Right cardiac atrium (tissue), 5 donors: ENCODE measurements at regions not wholly inside any gene's neighbourhood (a gene's known extent, or its start where the extent isn't known, plus 50 kb on each side); places are given as distances from the start of the nearest gene placed in this dataset.
A peak's percentile ranks its signal among the peaks of the same experiment; 100 is the strongest.

Experiments used
- ATAC-seq, 2 donors: fragments of 200-7000 bp; cut with Tn5 transposase; one replicate each; pipeline versions ENCODE4 v1.8.0 to v1.9.1; 2020; ENCODE audit warnings: moderate library complexity in 2 of 2, mild to moderate bottlenecking in 1 of 2
- DNase-seq, 3 donors: peaks; one replicate each; pipeline ENCODE4 v3.0.0-alpha.2; 2020
- H3K27ac ChIP-seq: one replicate; pipeline ENCODE4 v1.5.1; 2013; ENCODE audit warnings: mild to moderate bottlenecking, low read length, control low read depth, moderate library complexity
- H3K27me3 ChIP-seq: one replicate; pipeline ENCODE4 v1.6.1; 2013; ENCODE audit not compliant: control insufficient read depth, insufficient read depth
- H3K4me1 ChIP-seq: one replicate; pipeline ENCODE4 v1.6.1; 2013; ENCODE audit warnings: low read length; ENCODE audit not compliant: control insufficient read depth, insufficient read depth
- H3K4me3 ChIP-seq: one replicate; pipeline ENCODE4 v1.5.1; 2013; ENCODE audit warnings: low read length, control low read depth
- H3K9me3 ChIP-seq: one replicate; pipeline ENCODE4 v1.6.1; 2013; ENCODE audit warnings: low read length; ENCODE audit not compliant: control insufficient read depth
- WGBS: extraction: QIAGEN DNeasy Blood & Tissue Kit; methylation state at CpG from one replicate; pipeline ENCODE4 v1.1.7; 2013; 5-methylcytosine and 5-hydroxymethylcytosine counted together
- intact Hi-C, 4 donors: fragments of 100-400 bp; cut with DNase I; formaldehyde crosslinking; loops; one replicate each; pipeline versions ENCODE4 v1.11.0 to v1.14.0; 2022 to 2023
- donor health status: healthy with polysubstance abuse.
- donor health status: DM: no; HTN: yes; CAD: no.
- donor health status: DM: no; HTN: no; CAD: no.
- donor health status: DM: no; HTN: yes; CAD: no; lungs with severe emphysema.
- donor health status: DM: yes; HTN: yes; CAD: no.

DNA sequence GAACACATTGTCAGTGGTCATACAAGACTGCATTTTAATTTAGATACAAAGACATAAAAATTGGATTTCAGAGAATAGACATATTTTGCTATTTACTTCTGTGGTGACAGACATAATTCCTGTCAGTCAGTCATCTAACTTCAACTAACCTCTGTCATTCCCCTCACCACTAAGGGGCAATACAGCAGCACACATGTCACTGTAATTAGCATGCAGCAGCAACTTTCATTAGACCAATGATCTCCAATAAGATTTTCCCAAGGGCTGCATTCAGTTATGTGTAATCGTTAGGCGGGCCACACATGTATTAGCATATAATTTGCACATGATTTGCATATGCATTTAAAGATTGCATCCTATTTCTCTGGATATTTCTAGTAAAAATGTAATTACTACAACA lies 624.5 kb downstream of the NR4A2 start:
- 74% methylated on average over 2 of the region's 2 CpGs for WGBS
- no peak overlapping the region for H3K4me3 ChIP-seq
- H3K27ac ChIP-seq = no peak overlapping the region
- DNase-seq (no peak), ATAC-seq (no peak)
- H3K9me3 ChIP-seq = no peaks in the 10 kb centered on the region
- H3K4me1 ChIP-seq = no peaks in the 10 kb centered on the region
- H3K27me3 ChIP-seq = no peaks in the 10 kb centered on the region
- intact Hi-C loops = no loop called here

DNA sequence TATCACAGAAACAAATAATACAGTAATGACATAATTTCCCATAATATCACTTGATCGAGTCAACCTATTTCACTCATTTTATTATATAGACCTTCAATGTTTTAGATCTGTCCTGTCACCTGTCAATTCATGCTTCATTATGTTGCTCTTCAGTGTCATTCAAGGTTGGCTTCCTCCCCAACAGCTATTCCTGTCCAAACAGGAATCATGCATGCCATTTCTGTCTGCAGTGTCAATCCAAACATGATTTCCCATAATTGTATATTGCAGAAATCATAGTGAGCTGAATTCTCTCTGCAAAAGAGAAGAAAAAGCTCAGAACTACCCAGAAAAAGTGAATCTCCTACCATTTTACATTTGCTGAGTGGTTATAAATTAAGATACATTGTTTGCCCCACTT lies 628.6 kb downstream of the NR4A2 start:
- no peak overlapping the region for H3K4me3 ChIP-seq
- no peaks in the 10 kb centered on the region for H3K4me1 ChIP-seq
- WGBS = 82% methylated on average over 1 of the region's 1 CpG
- no peak overlapping the region for H3K27ac ChIP-seq
- intact Hi-C loops = no loop called here
- no peaks in the 10 kb centered on the region for H3K9me3 ChIP-seq
- no peak for DNase-seq
- no peak for ATAC-seq
- no peaks in the 10 kb centered on the region for H3K27me3 ChIP-seq

DNA sequence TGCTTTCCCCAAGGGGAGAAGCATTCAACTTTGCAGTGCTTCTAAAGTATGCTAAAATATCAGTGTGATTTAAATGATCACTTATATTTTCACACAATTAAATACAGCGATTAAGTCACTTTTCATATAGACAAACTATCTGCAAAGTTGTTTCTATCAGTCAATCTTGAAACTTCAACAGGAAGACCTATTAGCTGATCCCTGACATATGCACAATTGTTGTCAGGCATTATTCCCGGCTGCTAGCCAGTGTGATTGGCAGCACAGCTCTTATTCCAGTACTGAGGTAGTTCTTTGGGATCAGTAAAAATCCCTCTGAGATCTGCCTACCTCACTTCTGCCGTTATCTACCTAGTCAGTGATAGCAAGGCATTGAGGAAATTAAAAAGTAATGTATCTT lies 629.5 kb downstream of the NR4A2 start:
- 69% methylated on average over 3 of the region's 3 CpGs for WGBS
- H3K27me3 ChIP-seq = no peaks in the 10 kb centered on the region
- ATAC-seq = no peak

DNA sequence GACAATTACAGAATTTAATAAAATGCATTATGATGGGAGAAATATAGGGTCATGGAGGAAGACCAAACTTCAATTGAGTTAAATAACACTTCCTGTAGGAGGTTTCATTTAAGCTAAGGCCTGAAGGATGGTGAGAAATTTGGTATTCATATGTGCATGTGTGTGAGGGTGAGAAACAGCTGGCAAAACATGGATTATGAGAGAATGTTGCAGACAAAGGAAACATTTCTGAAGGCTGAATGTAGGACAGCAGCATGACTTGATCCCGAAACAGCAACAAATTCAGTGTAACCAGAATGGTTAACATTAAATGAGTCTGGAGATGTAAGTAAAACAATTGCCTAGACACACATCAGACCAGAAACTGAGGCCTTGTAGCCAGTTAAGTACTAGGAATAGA lies 630.8 kb downstream of the NR4A2 start:
- H3K4me1 ChIP-seq = no peaks in the 10 kb centered on the region
- intact Hi-C loops = no loop called here
- no peaks in the 10 kb centered on the region for H3K9me3 ChIP-seq
- ATAC-seq = no peak
- no peak for DNase-seq
- no peak overlapping the region for H3K4me3 ChIP-seq
- H3K27me3 ChIP-seq = no peaks in the 10 kb centered on the region
- no peak overlapping the region for H3K27ac ChIP-seq
- WGBS = 61% methylated on average over 1 of the region's 1 CpG

More for the DNA sequence above, 629.5 kb downstream of the NR4A2 start:
- Histone ChIP-seq H3K9me3 (no peaks in the 10 kb centered on the region), H3K4me1 (no peaks in the 10 kb centered on the region), H3K27ac (no peak overlapping the region), H3K4me3 (no peak overlapping the region)
- intact Hi-C loops = no loop called here
- peak in 1 of 3 donors; percentile 2 for DNase-seq

DNA sequence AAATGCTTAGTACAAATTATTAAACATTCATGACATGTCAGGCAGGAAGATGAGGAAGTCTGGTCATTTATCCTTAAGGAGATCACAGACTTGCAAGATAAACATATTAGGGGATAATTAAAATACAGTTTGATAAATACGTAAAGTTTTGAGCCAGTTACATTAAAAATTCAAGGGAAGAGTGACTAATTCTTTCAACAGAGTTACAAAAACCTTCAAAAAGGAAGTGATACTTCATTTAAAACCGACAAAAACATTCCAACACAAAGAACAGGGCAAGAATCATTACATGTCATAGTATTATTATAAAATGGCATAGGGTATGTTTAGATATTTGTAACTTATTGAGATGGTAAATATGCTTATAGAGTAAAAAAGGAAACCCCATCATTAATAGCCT lies 636.0 kb downstream of the NR4A2 start:
- Histone ChIP-seq H3K4me1 (no peaks in the 10 kb centered on the region), H3K27ac (no peak overlapping the region), H3K27me3 (no peaks in the 10 kb centered on the region), H3K9me3 (no peaks in the 10 kb centered on the region), H3K4me3 (no peak overlapping the region)
- DNase-seq (no peak), ATAC-seq (no peak)
- intact Hi-C loops = no loop called here
- WGBS = 51% methylated on average over 2 of the region's 2 CpGs

DNA sequence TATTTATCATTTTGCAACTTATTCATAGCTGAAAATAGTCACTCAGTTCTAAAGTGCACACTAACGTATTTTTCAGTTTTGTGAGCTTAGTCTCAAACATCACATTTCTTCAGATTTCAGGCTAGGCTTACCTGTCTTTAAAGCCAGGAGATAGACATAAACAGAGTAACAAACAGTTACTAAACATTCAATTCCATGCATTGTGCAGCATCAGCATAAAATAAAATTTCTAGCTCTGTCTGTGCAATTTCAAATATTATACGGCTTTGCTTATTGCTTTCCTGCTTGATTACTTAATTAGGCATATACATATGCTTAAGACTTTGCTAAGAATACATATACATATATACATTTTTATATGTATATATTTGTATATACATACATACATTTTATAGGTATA lies 637.0 kb downstream of the NR4A2 start:
- 88% methylated on average over 2 of the region's 2 CpGs for WGBS
- intact Hi-C loops = no loop called here
- H3K27me3 ChIP-seq = no peaks in the 10 kb centered on the region
- H3K9me3 ChIP-seq = no peaks in the 10 kb centered on the region
- no peak for ATAC-seq
- no peaks in the 10 kb centered on the region for H3K4me1 ChIP-seq
- DNase-seq = no peak
- no peak overlapping the region for H3K4me3 ChIP-seq
- H3K27ac ChIP-seq = no peak overlapping the region

DNA sequence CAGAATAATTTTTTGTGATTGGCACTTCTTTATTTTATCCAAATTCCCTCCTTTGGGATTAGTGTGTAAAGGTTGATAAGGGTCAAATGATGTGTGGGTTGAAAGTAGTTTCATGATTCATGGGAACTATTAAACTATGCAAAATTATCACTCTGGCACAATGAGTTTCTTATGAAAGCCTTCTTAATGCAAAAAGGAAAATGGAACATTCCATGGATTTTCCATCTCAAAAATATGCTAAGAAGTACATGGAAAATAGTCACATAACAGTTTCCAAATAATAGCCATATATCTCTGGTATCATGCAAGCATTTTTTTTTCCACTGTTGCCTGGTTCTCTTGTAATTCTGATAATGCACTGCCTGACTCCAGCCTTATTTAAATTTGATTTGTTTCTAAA lies 639.7 kb downstream of the NR4A2 start:
- intact Hi-C loops = no loop called here
- no peak for ATAC-seq
- Histone ChIP-seq H3K27ac (no peak overlapping the region), H3K4me1 (no peaks in the 10 kb centered on the region), H3K4me3 (no peak overlapping the region), H3K9me3 (no peaks in the 10 kb centered on the region), H3K27me3 (no peaks in the 10 kb centered on the region)
- no peak for DNase-seq

DNA sequence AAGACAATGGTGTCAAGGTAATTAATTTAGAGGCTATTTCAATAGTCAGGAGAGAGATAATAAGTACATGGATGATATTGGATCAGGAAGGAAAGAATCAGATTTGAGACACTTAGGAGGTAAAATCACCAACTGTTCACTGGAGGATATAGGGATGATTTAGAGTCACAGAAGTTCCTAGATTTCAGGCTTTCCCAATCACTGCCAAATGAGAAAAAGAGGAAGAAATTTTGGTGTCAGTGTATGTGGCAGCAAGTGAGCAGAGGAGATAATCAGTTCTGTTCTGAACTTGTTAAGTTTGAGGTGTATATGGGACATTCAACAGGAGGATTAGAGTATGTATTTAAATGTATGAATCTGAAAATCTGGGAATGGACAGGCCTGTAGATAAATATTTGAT lies 640.4 kb downstream of the NR4A2 start:
- H3K4me3 ChIP-seq = no peak overlapping the region
- no peaks in the 10 kb centered on the region for H3K9me3 ChIP-seq
- DNase-seq = no peak
- no peak for ATAC-seq
- no peaks in the 10 kb centered on the region for H3K27me3 ChIP-seq
- intact Hi-C loops = no loop called here
- H3K4me1 ChIP-seq = no peaks in the 10 kb centered on the region
- no peak overlapping the region for H3K27ac ChIP-seq

DNA sequence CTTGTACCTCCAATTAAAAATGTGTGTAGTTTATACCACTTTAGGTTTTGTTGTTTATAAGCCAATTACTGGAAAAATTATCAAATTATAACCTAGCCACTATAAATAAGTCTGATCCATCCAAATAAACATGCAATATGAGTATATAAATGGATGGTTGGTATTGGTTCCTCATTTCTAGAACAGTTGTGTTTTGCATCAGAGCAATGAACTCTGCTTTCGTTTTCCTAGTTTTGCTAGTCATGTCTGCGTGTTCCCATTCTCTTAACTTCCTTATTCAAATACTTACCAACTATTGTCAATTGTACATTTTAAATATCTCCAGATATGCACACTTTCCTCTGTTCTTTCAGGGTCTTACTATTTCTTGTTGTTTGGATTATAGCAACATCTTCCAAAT lies 641.7 kb downstream of the NR4A2 start:
- Histone ChIP-seq H3K27ac (no peak overlapping the region), H3K4me3 (no peak overlapping the region), H3K4me1 (no peaks in the 10 kb centered on the region), H3K27me3 (no peaks in the 10 kb centered on the region), H3K9me3 (no peaks in the 10 kb centered on the region)
- ATAC-seq (no peak), DNase-seq (no peak)
- WGBS = 56% methylated on average over 2 of the region's 2 CpGs
- intact Hi-C loops = no loop called here

DNA sequence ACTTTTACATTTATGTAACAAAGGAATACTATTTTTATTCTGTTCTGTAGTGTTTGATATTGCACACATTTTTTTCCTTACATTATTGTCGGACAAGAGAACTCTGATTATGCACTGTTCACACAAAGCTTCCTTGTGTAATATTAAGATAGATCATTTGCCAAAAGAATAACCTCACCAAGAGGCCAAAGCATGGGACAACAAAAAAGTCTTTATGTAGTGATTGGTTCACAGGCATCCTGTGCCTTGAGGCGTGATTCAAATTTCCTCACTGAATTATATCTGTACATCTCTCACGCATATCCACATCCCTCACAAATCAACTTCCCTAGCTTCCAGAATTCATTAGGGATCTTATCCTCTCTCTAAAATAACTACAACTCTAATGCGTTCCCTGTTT lies 642.7 kb downstream of the NR4A2 start:
- no peak for DNase-seq
- Histone ChIP-seq H3K27me3 (no peaks in the 10 kb centered on the region), H3K4me3 (no peak overlapping the region), H3K27ac (no peak overlapping the region), H3K9me3 (no peaks in the 10 kb centered on the region), H3K4me1 (no peaks in the 10 kb centered on the region)
- no peak for ATAC-seq
- intact Hi-C loops = no loop called here
- WGBS = 52% methylated on average over 4 of the region's 4 CpGs

DNA sequence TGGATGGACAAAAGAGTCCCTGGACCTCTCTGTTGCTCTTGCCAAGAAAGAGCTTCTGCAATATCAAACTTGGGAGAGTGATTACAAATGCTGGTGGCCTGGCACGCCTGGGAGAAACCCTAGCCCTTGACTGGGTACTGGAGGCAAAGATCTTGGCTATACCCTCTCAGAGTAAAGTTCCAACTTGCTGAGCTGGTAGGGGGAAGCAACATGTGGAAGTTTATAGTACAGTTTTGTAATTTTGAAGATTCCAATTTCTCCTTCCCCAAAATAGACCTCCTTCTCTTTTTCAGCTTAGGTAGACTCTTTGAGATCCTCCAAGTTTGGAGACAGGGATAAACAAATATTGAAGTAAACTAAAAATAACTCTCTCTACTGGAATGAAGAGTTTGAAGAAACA lies 645.3 kb downstream of the NR4A2 start:
- Histone ChIP-seq H3K27ac (no peak overlapping the region), H3K4me3 (no peak overlapping the region), H3K9me3 (no peaks in the 10 kb centered on the region), H3K4me1 (no peaks in the 10 kb centered on the region), H3K27me3 (no peaks in the 10 kb centered on the region)
- DNase-seq = peak in 1 of 3 donors; percentile 25
- intact Hi-C loops = no loop called here
- ATAC-seq = no peak
- WGBS = 71% methylated on average over 1 of the region's 1 CpG

DNA sequence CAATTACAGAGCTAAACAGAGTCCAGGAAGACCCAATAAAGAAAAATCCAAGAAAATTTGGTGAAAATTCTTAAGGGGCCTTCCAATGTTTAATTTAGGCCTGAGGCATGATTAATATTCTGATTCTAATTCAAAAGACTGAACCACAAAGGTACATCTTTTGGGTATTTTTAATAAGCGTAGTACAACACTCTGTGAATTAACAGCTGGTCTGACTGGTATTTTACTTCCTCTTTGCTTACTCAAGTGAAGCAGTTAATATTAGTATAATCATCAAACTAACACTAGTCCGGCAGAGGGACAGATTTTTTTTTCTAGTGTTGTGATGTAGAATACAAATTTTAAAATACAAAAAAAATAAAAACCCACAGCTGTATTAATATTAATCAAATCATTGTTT lies 652.9 kb downstream of the NR4A2 start:
- WGBS = 82% methylated on average over 2 of the region's 2 CpGs
- ATAC-seq (no peak), DNase-seq (no peak)
- Histone ChIP-seq H3K27me3 (no peaks in the 10 kb centered on the region), H3K9me3 (no peaks in the 10 kb centered on the region), H3K27ac (no peak overlapping the region), H3K4me3 (no peak overlapping the region), H3K4me1 (no peaks in the 10 kb centered on the region)
- intact Hi-C loops = no loop called here
